ENCODE measurements at regions not wholly inside any gene's neighbourhood (a gene's known extent, or its start where the extent isn't known, plus 50 kb on each side); places are given as distances from the start of the nearest gene placed in this dataset.

- H3K27ac ChIP-seq, result no peak overlapping the region
- H3K9me3 ChIP-seq, result no peaks in the 10 kb centered on the region
- no peak overlapping the region for H3K4me3 ChIP-seq (replicated peaks in 1 of 3)
- WGBS, 2 donors, result 27 to 28% methylated on average over 1 of the region's 1 CpG
- H3K4me1 ChIP-seq, result no peaks in the 10 kb centered on the region
- no peaks in the 10 kb centered on the region for H3K36me3 ChIP-seq
- intact Hi-C loops (cut with DNase I), result no loop called here
- no peaks in the 10 kb centered on the region for H3K27me3 ChIP-seq
- no peak for DNase-seq
- no peak for TF ChIP-seq POLR2A (IDR thresholded peaks at IDR 0.05)
- no peak for TF ChIP-seq CTCF (IDR thresholded peaks at IDR 0.05)
These were observed 341.9 kb downstream of the GPM6A start for GRCh38 chr4:175470131-175470530.

- no peaks in the 10 kb centered on the region for H3K27me3 ChIP-seq
- H3K4me3 ChIP-seq (replicated peaks in 1 of 3), result no peak overlapping the region
- no peaks in the 10 kb centered on the region for H3K9me3 ChIP-seq
- whole genome bisulfite sequencing, 2 donors, result 43 to 44% methylated on average over 2 of the region's 2 CpGs
- H3K36me3 ChIP-seq, result no peaks in the 10 kb centered on the region
- no peaks in the 10 kb centered on the region for H3K4me1 ChIP-seq
- intact Hi-C loops (cut with DNase I), result no loop called here
- no peak overlapping the region for H3K27ac ChIP-seq
- no peak for TF ChIP-seq CTCF (IDR thresholded peaks at IDR 0.05)
- no peak for TF ChIP-seq POLR2A (IDR thresholded peaks at IDR 0.05)
- no peak for DNase-seq
These were observed 331.7 kb downstream of the GPM6A start for GRCh38 chr4:175480404-175480803.

GRCh38 chr4:175499735-175500352 is 312.2 kb downstream of the GPM6A start:
- Histone ChIP-seq H3K27me3 (no peaks in the 10 kb centered on the region), H3K4me1 (no peaks in the 10 kb centered on the region), H3K9me3 (no peaks in the 10 kb centered on the region), H3K4me3 (replicated peaks in 1 of 3) (no peak overlapping the region), H3K36me3 (no peaks in the 10 kb centered on the region), H3K27ac (no peak overlapping the region)
- TF ChIP-seq POLR2A (IDR thresholded peaks at IDR 0.05) (no peak), CTCF (IDR thresholded peaks at IDR 0.05) (no peak)
- DNase-seq, result no peak
- intact Hi-C loops (cut with DNase I), result no loop called here
- WGBS, 2 donors, result 83 to 100% methylated on average over 1 of the region's 5 CpGs

GRCh38 chr4:175504318-175504717 is 307.7 kb downstream of the GPM6A start:
- Histone ChIP-seq H3K36me3 (no peaks in the 10 kb centered on the region), H3K27me3 (no peaks in the 10 kb centered on the region), H3K4me1 (no peaks in the 10 kb centered on the region), H3K4me3 (replicated peaks in 1 of 3) (no peak overlapping the region), H3K9me3 (no peaks in the 10 kb centered on the region), H3K27ac (no peak overlapping the region)
- DNase-seq, result no peak
- TF ChIP-seq CTCF (IDR thresholded peaks at IDR 0.05) (no peak), POLR2A (IDR thresholded peaks at IDR 0.05) (no peak)
- intact Hi-C loops (cut with DNase I), result no loop called here

GRCh38 chr4:175509320-175509719 is 302.7 kb downstream of the GPM6A start:
- Histone ChIP-seq H3K4me3 (replicated peaks in 1 of 3) (no peak overlapping the region), H3K4me1 (no peaks in the 10 kb centered on the region), H3K27me3 (no peaks in the 10 kb centered on the region), H3K36me3 (no peaks in the 10 kb centered on the region), H3K27ac (no peak overlapping the region), H3K9me3 (no peaks in the 10 kb centered on the region)
- intact Hi-C loops (cut with DNase I), result no loop called here
- no peak for TF ChIP-seq POLR2A (IDR thresholded peaks at IDR 0.05)
- no peak for TF ChIP-seq CTCF (IDR thresholded peaks at IDR 0.05)
- WGBS, 2 donors, result 61 to 68% methylated on average over 2 of the region's 2 CpGs
- DNase-seq, result no peak

Data from thyroid gland (tissue), 4 donors.